Panc1 (cell line): ENCODE measurements at regions not wholly inside any gene's neighbourhood (a gene's known extent, or its start where the extent isn't known, plus 50 kb on each side); places are given as distances from the start of the nearest gene placed in this dataset.

Source experiments
- TF ChIP-seq, protein P1 (sequence below): fragments of 450-650 bp; IDR thresholded peaks from 2 replicates; pipeline ENCODE4 v1.5.1; 2017; ENCODE audit warnings: mild to moderate bottlenecking
- TF ChIP-seq, protein P2 (sequence below), 2 experiments: IDR thresholded peaks; 2 replicates each; pipeline ENCODE4 v1.6.1; 2011 to 2012; ENCODE audit warnings: low read depth in 2 of 2, control low read depth in 1 of 2, low read length in 1 of 2, mild to moderate bottlenecking in 1 of 2, moderate library complexity in 1 of 2; ENCODE audit not compliant: insufficient read depth in 1 of 2

- TF ChIP-seq, protein P1, sequence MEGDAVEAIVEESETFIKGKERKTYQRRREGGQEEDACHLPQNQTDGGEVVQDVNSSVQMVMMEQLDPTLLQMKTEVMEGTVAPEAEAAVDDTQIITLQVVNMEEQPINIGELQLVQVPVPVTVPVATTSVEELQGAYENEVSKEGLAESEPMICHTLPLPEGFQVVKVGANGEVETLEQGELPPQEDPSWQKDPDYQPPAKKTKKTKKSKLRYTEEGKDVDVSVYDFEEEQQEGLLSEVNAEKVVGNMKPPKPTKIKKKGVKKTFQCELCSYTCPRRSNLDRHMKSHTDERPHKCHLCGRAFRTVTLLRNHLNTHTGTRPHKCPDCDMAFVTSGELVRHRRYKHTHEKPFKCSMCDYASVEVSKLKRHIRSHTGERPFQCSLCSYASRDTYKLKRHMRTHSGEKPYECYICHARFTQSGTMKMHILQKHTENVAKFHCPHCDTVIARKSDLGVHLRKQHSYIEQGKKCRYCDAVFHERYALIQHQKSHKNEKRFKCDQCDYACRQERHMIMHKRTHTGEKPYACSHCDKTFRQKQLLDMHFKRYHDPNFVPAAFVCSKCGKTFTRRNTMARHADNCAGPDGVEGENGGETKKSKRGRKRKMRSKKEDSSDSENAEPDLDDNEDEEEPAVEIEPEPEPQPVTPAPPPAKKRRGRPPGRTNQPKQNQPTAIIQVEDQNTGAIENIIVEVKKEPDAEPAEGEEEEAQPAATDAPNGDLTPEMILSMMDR = no peak
- TF ChIP-seq, protein P2, sequence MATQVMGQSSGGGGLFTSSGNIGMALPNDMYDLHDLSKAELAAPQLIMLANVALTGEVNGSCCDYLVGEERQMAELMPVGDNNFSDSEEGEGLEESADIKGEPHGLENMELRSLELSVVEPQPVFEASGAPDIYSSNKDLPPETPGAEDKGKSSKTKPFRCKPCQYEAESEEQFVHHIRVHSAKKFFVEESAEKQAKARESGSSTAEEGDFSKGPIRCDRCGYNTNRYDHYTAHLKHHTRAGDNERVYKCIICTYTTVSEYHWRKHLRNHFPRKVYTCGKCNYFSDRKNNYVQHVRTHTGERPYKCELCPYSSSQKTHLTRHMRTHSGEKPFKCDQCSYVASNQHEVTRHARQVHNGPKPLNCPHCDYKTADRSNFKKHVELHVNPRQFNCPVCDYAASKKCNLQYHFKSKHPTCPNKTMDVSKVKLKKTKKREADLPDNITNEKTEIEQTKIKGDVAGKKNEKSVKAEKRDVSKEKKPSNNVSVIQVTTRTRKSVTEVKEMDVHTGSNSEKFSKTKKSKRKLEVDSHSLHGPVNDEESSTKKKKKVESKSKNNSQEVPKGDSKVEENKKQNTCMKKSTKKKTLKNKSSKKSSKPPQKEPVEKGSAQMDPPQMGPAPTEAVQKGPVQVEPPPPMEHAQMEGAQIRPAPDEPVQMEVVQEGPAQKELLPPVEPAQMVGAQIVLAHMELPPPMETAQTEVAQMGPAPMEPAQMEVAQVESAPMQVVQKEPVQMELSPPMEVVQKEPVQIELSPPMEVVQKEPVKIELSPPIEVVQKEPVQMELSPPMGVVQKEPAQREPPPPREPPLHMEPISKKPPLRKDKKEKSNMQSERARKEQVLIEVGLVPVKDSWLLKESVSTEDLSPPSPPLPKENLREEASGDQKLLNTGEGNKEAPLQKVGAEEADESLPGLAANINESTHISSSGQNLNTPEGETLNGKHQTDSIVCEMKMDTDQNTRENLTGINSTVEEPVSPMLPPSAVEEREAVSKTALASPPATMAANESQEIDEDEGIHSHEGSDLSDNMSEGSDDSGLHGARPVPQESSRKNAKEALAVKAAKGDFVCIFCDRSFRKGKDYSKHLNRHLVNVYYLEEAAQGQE (IDR thresholded peaks at IDR 0.05; ENCODE audit: insufficient read depth in 1 of 2, low read depth in 2 of 2, low read length in 1 of 2) = no peak
Observed at GRCh38 chr6:170102038-170102437, 188.8 kb downstream of the DLL1 start.
